ENCODE measurements at regions not wholly inside any gene's neighbourhood (a gene's known extent, or its start where the extent isn't known, plus 50 kb on each side); places are given as distances from the start of the nearest gene placed in this dataset.

- no peak for TF ChIP-seq TAF1 (IDR thresholded peaks at IDR 0.05; ENCODE audit: low read depth, low read length)
- TF ChIP-seq POLR2A (IDR thresholded peaks at IDR 0.05; ENCODE audit: low read depth, low read length): no peak
- TF ChIP-seq POLR2AphosphoS5 (IDR thresholded peaks at IDR 0.05; ENCODE audit: low read depth, low read length): no peak
These were observed 406.7 kb downstream of the SIPA1L2 start for GRCh38 chr1:232223183-232223708.
